ENCODE measurements at regions not wholly inside any gene's neighbourhood (a gene's known extent, or its start where the extent isn't known, plus 50 kb on each side); places are given as distances from the start of the nearest gene placed in this dataset.
"Not testable (repeated sequence)": the region's sequence is repeated elsewhere in the genome, so short reads cannot be mapped to it uniquely, and the experiment has no call there.

GRCh38 chr3:10706740-10707399 lies 109.2 kb upstream of the SLC6A11 start:
- no peak for DNase-seq

GRCh38 chr3:10707400-10708215 lies 108.4 kb upstream of the SLC6A11 start:
- DNase-seq, result no peak

- no peak for DNase-seq
Measured at GRCh38 chr3:10708216-10708893, 107.7 kb upstream of the SLC6A11 start.

GRCh38 chr3:10709110-10709781 lies 106.8 kb upstream of the SLC6A11 start:
- no peak for DNase-seq

GRCh38 chr3:10712121-10712520 lies 103.9 kb upstream of the SLC6A11 start:
- no peak for DNase-seq

GRCh38 chr3:10713656-10714055 lies 102.4 kb upstream of the SLC6A11 start:
- DNase-seq, result no peak

GRCh38 chr3:10715886-10716285 lies 100.1 kb upstream of the SLC6A11 start:
- DNase-seq, result no peak

- no peak for DNase-seq
Measured at GRCh38 chr3:10716964-10717363, 99.1 kb upstream of the SLC6A11 start.

GRCh38 chr3:10717756-10718155 lies 98.3 kb upstream of the SLC6A11 start:
- DNase-seq, result no peak

GRCh38 chr3:10721101-10721500 lies 94.9 kb upstream of the SLC6A11 start:
- DNase-seq, result no peak

- DNase-seq, result no peak
Measured at GRCh38 chr3:10722911-10723310, 93.1 kb upstream of the SLC6A11 start.

- DNase-seq, result no peak
Measured at GRCh38 chr3:10723991-10724390, 92.0 kb upstream of the SLC6A11 start.

GRCh38 chr3:10725067-10725466 lies 91.0 kb upstream of the SLC6A11 start:
- no peak for DNase-seq

GRCh38 chr3:10725846-10726245 lies 90.2 kb upstream of the SLC6A11 start:
- DNase-seq, result no peak

- DNase-seq, result no peak
Measured at GRCh38 chr3:10726787-10727186, 89.2 kb upstream of the SLC6A11 start.

GRCh38 chr3:10729439-10729838 lies 86.6 kb upstream of the SLC6A11 start:
- no peak for DNase-seq

- DNase-seq, result no peak
Measured at GRCh38 chr3:10732292-10732691, 83.7 kb upstream of the SLC6A11 start.

- DNase-seq, result no peak
Measured at GRCh38 chr3:10733297-10733696, 82.7 kb upstream of the SLC6A11 start.

GRCh38 chr3:10736444-10736843 lies 79.6 kb upstream of the SLC6A11 start:
- DNase-seq, result not testable (repeated sequence)

- DNase-seq, result no peak
Measured at GRCh38 chr3:10737785-10738184, 78.2 kb upstream of the SLC6A11 start.

GRCh38 chr3:10738688-10739372 lies 77.2 kb upstream of the SLC6A11 start:
- DNase-seq, result peak; percentile 64 to 75

- no peak for DNase-seq
Measured at GRCh38 chr3:10740954-10741353, 75.1 kb upstream of the SLC6A11 start.
